Astrocyte (in vitro differentiated cells and primary cell): ENCODE measurements at regions not wholly inside any gene's neighbourhood (a gene's known extent, or its start where the extent isn't known, plus 50 kb on each side); places are given as distances from the start of the nearest gene placed in this dataset.

Source experiments
- DNase-seq: peaks from one replicate; pipeline ENCODE4 v3.0.0-alpha.2; 2010; ENCODE audit warnings: low read depth
- FAIRE-seq: peaks from 2 replicates; lab custom pipeline; 2011; peaks lifted over from hg19 to GRCh38; lab: Jason Lieb, UNC
- H2AFZ ChIP-seq: 2 replicates; pipeline ENCODE4 v1.6.0; 2012; ENCODE audit warnings: low read depth, low read length, inconsistent platforms
- H3K27ac ChIP-seq: 2 replicates; pipeline ENCODE4 v1.5.1; 2011; ENCODE audit warnings: low read depth, low read length, inconsistent platforms
- H3K27me3 ChIP-seq: 2 replicates; pipeline ENCODE4 v1.6.0; 2011; ENCODE audit warnings: low read length, inconsistent platforms; ENCODE audit not compliant: insufficient read depth
- H3K36me3 ChIP-seq: 2 replicates; pipeline ENCODE4 v1.5.1; 2011; ENCODE audit warnings: low read length, inconsistent platforms; ENCODE audit not compliant: insufficient read depth
- H3K4me1 ChIP-seq: 2 replicates; pipeline ENCODE4 v1.5.1; 2011; ENCODE audit warnings: low read length, inconsistent platforms; ENCODE audit not compliant: insufficient read depth
- H3K4me2 ChIP-seq: 2 replicates; pipeline ENCODE4 v1.6.0; 2012; ENCODE audit warnings: low read length, inconsistent platforms
- H3K4me3 ChIP-seq: 2 replicates; pipeline ENCODE4 v1.5.1; 2011; ENCODE audit warnings: low read depth, mild to moderate bottlenecking, low read length, inconsistent platforms; ENCODE audit not compliant: insufficient read depth
- H3K79me2 ChIP-seq: 2 replicates; pipeline ENCODE4 v1.6.0; 2012; ENCODE audit warnings: mild to moderate bottlenecking, low read length, inconsistent platforms; ENCODE audit not compliant: insufficient read depth
- H3K9ac ChIP-seq: 2 replicates; pipeline ENCODE4 v1.6.0; 2012; ENCODE audit warnings: mild to moderate bottlenecking, low read length, inconsistent platforms
- H3K9me3 ChIP-seq: 2 replicates; pipeline ENCODE4 v1.5.1; 2012; ENCODE audit warnings: low read depth, mild to moderate bottlenecking, low read length, inconsistent platforms; ENCODE audit not compliant: insufficient read depth
- H4K20me1 ChIP-seq: 2 replicates; pipeline ENCODE4 v1.6.0; 2012; ENCODE audit warnings: low read length, inconsistent platforms; ENCODE audit not compliant: insufficient read depth
- H3K27ac Mint-ChIP-seq: one replicate; pipeline ENCODE4 v1.8.0; 2021; ENCODE audit warnings: mild to moderate bottlenecking, mixed read lengths; ENCODE audit not compliant: unreplicated experiment
- H3K27me3 Mint-ChIP-seq: one replicate; pipeline ENCODE4 v1.8.0; 2021; ENCODE audit warnings: low read depth, mixed read lengths; ENCODE audit not compliant: unreplicated experiment
- H3K36me3 Mint-ChIP-seq: one replicate; pipeline ENCODE4 v1.8.0; 2021; ENCODE audit warnings: low read depth, mixed read lengths; ENCODE audit not compliant: unreplicated experiment
- H3K4me1 Mint-ChIP-seq: one replicate; pipeline ENCODE4 v1.8.0; 2021; ENCODE audit warnings: low read depth, mixed read lengths; ENCODE audit not compliant: unreplicated experiment
- H3K4me3 Mint-ChIP-seq: one replicate; pipeline ENCODE4 v1.8.0; 2021; ENCODE audit warnings: mild to moderate bottlenecking, moderate library complexity, mixed read lengths; ENCODE audit not compliant: unreplicated experiment
- H3K9me3 Mint-ChIP-seq: one replicate; pipeline ENCODE4 v1.8.0; 2021; ENCODE audit warnings: mild to moderate bottlenecking, mixed read lengths; ENCODE audit not compliant: unreplicated experiment
- EZH2 ChIP-seq: IDR thresholded peaks from 2 replicates; pipeline ENCODE4 v1.6.1; 2012; ENCODE audit warnings: mild to moderate bottlenecking, low read length, inconsistent platforms; ENCODE audit not compliant: insufficient read depth
- TF ChIP-seq, protein P1 (sequence below): IDR thresholded peaks from 2 replicates; pipeline ENCODE4 v1.5.1; 2011; ENCODE audit warnings: low read depth, mild to moderate bottlenecking, inconsistent platforms, low read length, moderate library complexity; ENCODE audit not compliant: insufficient read depth

DNA sequence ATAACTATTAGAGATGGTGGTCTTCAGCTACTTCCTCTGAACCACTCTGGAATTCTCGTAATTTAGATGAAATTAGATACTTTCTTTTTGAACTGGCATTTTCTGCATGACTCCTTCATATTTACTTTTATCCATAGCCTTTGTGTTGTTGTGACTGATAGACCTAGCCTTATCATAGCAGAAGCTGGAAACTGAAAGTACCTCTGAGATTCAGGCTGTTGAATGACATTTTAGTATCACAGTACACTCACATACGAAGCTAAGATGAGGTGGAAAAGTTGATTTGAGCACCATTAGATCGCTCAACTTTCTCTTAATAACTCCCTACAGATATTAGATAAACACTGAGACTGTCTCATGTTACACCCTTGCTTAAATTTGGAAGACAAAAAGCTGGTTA, 525.1 kb upstream of the FBXO33 start:
- H4K20me1 ChIP-seq: no peaks in the 10 kb centered on the region
- no peaks in the 10 kb centered on the region for H3K27me3 Mint-ChIP-seq
- no peak for TF ChIP-seq EZH2
- TF ChIP-seq, protein P1, sequence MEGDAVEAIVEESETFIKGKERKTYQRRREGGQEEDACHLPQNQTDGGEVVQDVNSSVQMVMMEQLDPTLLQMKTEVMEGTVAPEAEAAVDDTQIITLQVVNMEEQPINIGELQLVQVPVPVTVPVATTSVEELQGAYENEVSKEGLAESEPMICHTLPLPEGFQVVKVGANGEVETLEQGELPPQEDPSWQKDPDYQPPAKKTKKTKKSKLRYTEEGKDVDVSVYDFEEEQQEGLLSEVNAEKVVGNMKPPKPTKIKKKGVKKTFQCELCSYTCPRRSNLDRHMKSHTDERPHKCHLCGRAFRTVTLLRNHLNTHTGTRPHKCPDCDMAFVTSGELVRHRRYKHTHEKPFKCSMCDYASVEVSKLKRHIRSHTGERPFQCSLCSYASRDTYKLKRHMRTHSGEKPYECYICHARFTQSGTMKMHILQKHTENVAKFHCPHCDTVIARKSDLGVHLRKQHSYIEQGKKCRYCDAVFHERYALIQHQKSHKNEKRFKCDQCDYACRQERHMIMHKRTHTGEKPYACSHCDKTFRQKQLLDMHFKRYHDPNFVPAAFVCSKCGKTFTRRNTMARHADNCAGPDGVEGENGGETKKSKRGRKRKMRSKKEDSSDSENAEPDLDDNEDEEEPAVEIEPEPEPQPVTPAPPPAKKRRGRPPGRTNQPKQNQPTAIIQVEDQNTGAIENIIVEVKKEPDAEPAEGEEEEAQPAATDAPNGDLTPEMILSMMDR: no peak
- no peak overlapping the region for H3K9ac ChIP-seq
- H2AFZ ChIP-seq: no peak overlapping the region
- H3K4me1 Mint-ChIP-seq: no peaks in the 10 kb centered on the region
- no peak overlapping the region for H3K4me3 ChIP-seq
- H3K9me3 Mint-ChIP-seq: peaks cover 12% of the 10 kb centered on the region
- FAIRE-seq: no peak
- H3K36me3 ChIP-seq: no peaks in the 10 kb centered on the region
- H3K9me3 ChIP-seq: no peaks in the 10 kb centered on the region
- H3K4me3 Mint-ChIP-seq: no peak overlapping the region
- no peaks in the 10 kb centered on the region for H3K79me2 ChIP-seq
- no peaks in the 10 kb centered on the region for H3K27me3 ChIP-seq
- H3K27ac ChIP-seq: no peak overlapping the region
- no peak for DNase-seq
- peaks cover 3% of the 10 kb centered on the region for H3K36me3 Mint-ChIP-seq
- H3K4me1 ChIP-seq: no peaks in the 10 kb centered on the region
- no peak overlapping the region for H3K4me2 ChIP-seq
- no peak overlapping the region for H3K27ac Mint-ChIP-seq

DNA sequence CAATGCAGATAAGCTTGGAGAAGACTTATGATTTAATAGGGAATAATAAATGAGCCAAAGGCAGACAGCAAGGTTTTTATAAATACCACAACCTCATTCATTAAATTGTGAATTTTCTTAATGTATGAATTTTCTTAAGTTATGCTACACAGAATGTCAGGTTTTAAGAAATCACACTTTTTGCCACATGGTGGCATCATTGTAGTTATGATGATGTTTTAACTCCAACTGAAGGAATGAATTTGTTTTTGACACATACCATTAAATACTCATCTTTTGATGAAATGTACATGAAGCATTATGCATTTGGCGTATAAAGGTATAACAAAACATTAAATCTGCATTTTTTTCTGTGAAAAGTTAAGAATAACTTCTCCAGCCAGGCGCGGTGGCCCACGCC, 524.1 kb upstream of the FBXO33 start:
- H3K79me2 ChIP-seq: no peaks in the 10 kb centered on the region
- H3K4me2 ChIP-seq: no peak overlapping the region
- H3K9me3 ChIP-seq: no peaks in the 10 kb centered on the region
- Mint-ChIP-seq H3K27me3 (no peaks in the 10 kb centered on the region), H3K9me3 (peaks cover 13% of the 10 kb centered on the region), H3K4me1 (no peaks in the 10 kb centered on the region), H3K36me3 (peaks cover 3% of the 10 kb centered on the region), H3K27ac (no peak overlapping the region), H3K4me3 (no peak overlapping the region)
- H3K4me1 ChIP-seq: no peaks in the 10 kb centered on the region
- H3K4me3 ChIP-seq: no peak overlapping the region
- TF ChIP-seq EZH2: no peak
- TF ChIP-seq, protein P1: no peak
- H3K36me3 ChIP-seq: no peaks in the 10 kb centered on the region
- no peak overlapping the region for H2AFZ ChIP-seq
- H3K9ac ChIP-seq: no peak overlapping the region
- H3K27ac ChIP-seq: no peak overlapping the region
- no peaks in the 10 kb centered on the region for H4K20me1 ChIP-seq
- no peak for DNase-seq
- no peaks in the 10 kb centered on the region for H3K27me3 ChIP-seq
- FAIRE-seq: no peak

DNA sequence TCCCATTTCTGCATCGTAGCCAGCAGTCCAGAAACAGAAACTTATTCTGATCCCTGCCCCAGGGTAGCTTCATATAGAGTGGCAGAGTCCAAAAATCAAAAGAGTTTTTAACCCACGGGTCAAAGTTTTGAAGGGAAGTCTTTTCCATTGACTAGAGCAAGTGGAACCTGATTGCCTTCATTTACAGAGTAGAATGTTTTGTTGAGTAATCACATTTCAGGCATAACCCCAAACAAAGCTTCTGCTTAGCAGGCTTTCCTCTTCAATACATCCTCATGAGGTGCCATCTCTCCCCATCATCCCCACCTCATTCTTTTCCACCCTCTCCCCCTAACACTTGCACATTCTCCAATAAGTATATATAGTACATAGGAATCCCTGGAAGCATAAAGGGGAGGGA, 516.0 kb upstream of the FBXO33 start:
- no peaks in the 10 kb centered on the region for H3K36me3 ChIP-seq
- Mint-ChIP-seq H3K27ac (no peak overlapping the region), H3K27me3 (no peaks in the 10 kb centered on the region), H3K36me3 (peaks cover 3% of the 10 kb centered on the region), H3K9me3 (peaks cover 10% of the 10 kb centered on the region), H3K4me1 (peaks cover 9% of the 10 kb centered on the region), H3K4me3 (no peak overlapping the region)
- H3K79me2 ChIP-seq: no peaks in the 10 kb centered on the region
- H4K20me1 ChIP-seq: no peaks in the 10 kb centered on the region
- no peak overlapping the region for H3K27ac ChIP-seq
- no peak for FAIRE-seq
- H3K9me3 ChIP-seq: no peaks in the 10 kb centered on the region
- no peak overlapping the region for H3K4me3 ChIP-seq
- TF ChIP-seq, protein P1: no peak
- TF ChIP-seq EZH2: no peak
- no peak overlapping the region for H3K4me2 ChIP-seq
- H3K9ac ChIP-seq: no peak overlapping the region
- H3K27me3 ChIP-seq: no peaks in the 10 kb centered on the region
- no peak overlapping the region for H2AFZ ChIP-seq
- H3K4me1 ChIP-seq: no peaks in the 10 kb centered on the region
- no peak for DNase-seq
